Fibroblast of lung (primary cell): ENCODE measurements at regions not wholly inside any gene's neighbourhood (a gene's known extent, or its start where the extent isn't known, plus 50 kb on each side); places are given as distances from the start of the nearest gene placed in this dataset.

Experiments used
- DNase-seq, 2 donors: peaks; one replicate each; pipeline versions ENCODE4 v3.0.0 to v3.0.0-alpha.2; 2010; ENCODE audit warnings: low read depth in 2 of 2
- H2AFZ ChIP-seq: 2 replicates; pipeline ENCODE4 v1.5.1; 2012; ENCODE audit warnings: low read length, control low read depth, inconsistent platforms
- H3K27ac ChIP-seq: 2 replicates; pipeline ENCODE4 v1.5.1; 2011; ENCODE audit warnings: low read length, control low read depth; ENCODE audit not compliant: insufficient read depth
- H3K27me3 ChIP-seq: 2 replicates; pipeline ENCODE4 v1.5.1; 2011; ENCODE audit warnings: mild to moderate bottlenecking, low read length; ENCODE audit not compliant: control insufficient read depth, insufficient read depth
- H3K36me3 ChIP-seq: 2 replicates; pipeline ENCODE4 v1.5.1; 2011; ENCODE audit warnings: low read length; ENCODE audit not compliant: control insufficient read depth, insufficient read depth
- H3K4me1 ChIP-seq: 2 replicates; pipeline ENCODE4 v1.5.1; 2011; ENCODE audit warnings: low read length; ENCODE audit not compliant: control insufficient read depth, insufficient read depth; ENCODE audit errors: extremely low read depth
- H3K4me2 ChIP-seq: 2 replicates; pipeline ENCODE4 v1.5.1; 2011; ENCODE audit warnings: low read length, control low read depth; ENCODE audit not compliant: insufficient read depth; ENCODE audit errors: extremely low read depth
- H3K4me3 ChIP-seq, 4 experiments: fragments of 200-600 bp in 1 of 4; sonication (generic) in 1 of 4; replicated peaks in 1 of 4; 2 replicates each; pipeline ENCODE4 v1.5.1; 2011 to 2016; ENCODE audit warnings: low read length in 4 of 4, low read depth in 3 of 4, mild to moderate bottlenecking in 3 of 4, control low read depth in 2 of 4, inconsistent platforms in 1 of 4, mixed read lengths in 1 of 4; ENCODE audit not compliant: insufficient read depth in 1 of 4; ENCODE audit errors: control extremely low read depth in 1 of 4
- H3K79me2 ChIP-seq: 2 replicates; pipeline ENCODE4 v1.5.1; 2012; ENCODE audit warnings: mild to moderate bottlenecking, low read length, inconsistent platforms; ENCODE audit not compliant: control insufficient read depth, insufficient read depth
- H3K9ac ChIP-seq: 2 replicates; pipeline ENCODE4 v1.5.1; 2011; ENCODE audit warnings: mild to moderate bottlenecking, low read length, control low read depth; ENCODE audit not compliant: insufficient read depth
- H3K9me3 ChIP-seq: 2 replicates; pipeline ENCODE4 v1.5.1; 2012; ENCODE audit warnings: low read depth, low read length; ENCODE audit not compliant: control insufficient read depth, insufficient read depth
- H4K20me1 ChIP-seq: 2 replicates; pipeline ENCODE4 v1.5.1; 2011; ENCODE audit warnings: low read length; ENCODE audit not compliant: control insufficient read depth, insufficient read depth; ENCODE audit errors: extremely low read depth
- CTCF ChIP-seq, 2 donors: IDR thresholded peaks in 1 of 2; conservative IDR thresholded peaks in 1 of 2; 1 replicate in 1 of 2; 2 replicates in 1 of 2; pipeline ENCODE4 v1.5.1; 2011 to 2012; ENCODE audit warnings: low read length in 2 of 2, control low read depth in 1 of 2, inconsistent platforms in 1 of 2, low read depth in 1 of 2, mild to moderate bottlenecking in 1 of 2
- EZH2 ChIP-seq: IDR thresholded peaks from 2 replicates; pipeline ENCODE4 v1.5.1; 2012; ENCODE audit warnings: low read length, control low read depth, mild to moderate bottlenecking; ENCODE audit errors: missing control alignments

GRCh38 chr9:12231832-12232231, 461.4 kb upstream of the TYRP1 start:
- Histone ChIP-seq H3K27ac (no peak overlapping the region), H3K79me2 (no peaks in the 10 kb centered on the region), H3K9me3 (no peaks in the 10 kb centered on the region), H3K9ac (no peak overlapping the region), H3K4me3 (no peak overlapping the region), H2AFZ (no peak overlapping the region), H3K4me2 (no peak overlapping the region), H3K27me3 (no peaks in the 10 kb centered on the region), H4K20me1 (no peaks in the 10 kb centered on the region), H3K4me1 (no peaks in the 10 kb centered on the region), H3K36me3 (no peaks in the 10 kb centered on the region)
- TF ChIP-seq CTCF (conservative IDR thresholded peaks at IDR 0.05 in 1 of 2, IDR thresholded peaks at IDR 0.05 in 1 of 2; ENCODE audit: low read depth in 1 of 2, low read length in 2 of 2): no peak
- no peak for TF ChIP-seq EZH2
- no peak for DNase-seq

GRCh38 chr9:12232836-12233235, 460.3 kb upstream of the TYRP1 start:
- no peaks in the 10 kb centered on the region for H3K27me3 ChIP-seq
- no peaks in the 10 kb centered on the region for H3K36me3 ChIP-seq
- no peak overlapping the region for H3K4me3 ChIP-seq
- H3K4me2 ChIP-seq: no peak overlapping the region
- H3K79me2 ChIP-seq: no peaks in the 10 kb centered on the region
- H3K4me1 ChIP-seq: no peaks in the 10 kb centered on the region
- H3K27ac ChIP-seq: no peak overlapping the region
- H3K9me3 ChIP-seq: no peaks in the 10 kb centered on the region
- no peak overlapping the region for H3K9ac ChIP-seq
- no peak for TF ChIP-seq EZH2
- no peak for TF ChIP-seq CTCF (conservative IDR thresholded peaks at IDR 0.05 in 1 of 2, IDR thresholded peaks at IDR 0.05 in 1 of 2; ENCODE audit: low read depth in 1 of 2, low read length in 2 of 2)
- H4K20me1 ChIP-seq: no peaks in the 10 kb centered on the region
- no peak overlapping the region for H2AFZ ChIP-seq
- DNase-seq: no peak

GRCh38 chr9:12253941-12254340, 439.2 kb upstream of the TYRP1 start:
- H4K20me1 ChIP-seq: no peaks in the 10 kb centered on the region
- H3K4me1 ChIP-seq: no peaks in the 10 kb centered on the region
- no peak for DNase-seq
- no peak overlapping the region for H3K4me2 ChIP-seq
- H2AFZ ChIP-seq: no peak overlapping the region
- no peak overlapping the region for H3K27ac ChIP-seq
- no peaks in the 10 kb centered on the region for H3K79me2 ChIP-seq
- no peaks in the 10 kb centered on the region for H3K9me3 ChIP-seq
- H3K4me3 ChIP-seq: no peak overlapping the region
- no peaks in the 10 kb centered on the region for H3K36me3 ChIP-seq
- H3K27me3 ChIP-seq: no peaks in the 10 kb centered on the region
- TF ChIP-seq CTCF (conservative IDR thresholded peaks at IDR 0.05 in 1 of 2, IDR thresholded peaks at IDR 0.05 in 1 of 2; ENCODE audit: low read depth in 1 of 2, low read length in 2 of 2): no peak
- no peak overlapping the region for H3K9ac ChIP-seq
